GM12891 (cell line): ENCODE measurements at regions not wholly inside any gene's neighbourhood (a gene's known extent, or its start where the extent isn't known, plus 50 kb on each side); places are given as distances from the start of the nearest gene placed in this dataset.

Experiments used
- POLR2A ChIP-seq: IDR thresholded peaks from 2 replicates; pipeline ENCODE4 v1.6.1; 2011; ENCODE audit warnings: low read depth, low read length, control low read depth
- POLR2AphosphoS5 ChIP-seq: IDR thresholded peaks from 2 replicates; pipeline ENCODE4 v1.6.1; 2011; ENCODE audit warnings: low read depth, low read length, control low read depth
- POU2F2 ChIP-seq: IDR thresholded peaks from 2 replicates; pipeline ENCODE4 v1.6.1; 2011; ENCODE audit warnings: low read depth, mild to moderate bottlenecking, control low read depth, low read length, moderate library complexity
- TAF1 ChIP-seq: IDR thresholded peaks from 2 replicates; pipeline ENCODE4 v1.6.1; 2011; ENCODE audit warnings: low read depth, low read length, control low read depth

- TF ChIP-seq POLR2A (no peak), POLR2AphosphoS5 (no peak), POU2F2 (no peak), TAF1 (no peak)
Observed at GRCh38 chr4:44988011-44988410, 261.7 kb upstream of the GNPDA2 start.
